ENCODE measurements at regions not wholly inside any gene's neighbourhood (a gene's known extent, or its start where the extent isn't known, plus 50 kb on each side); places are given as distances from the start of the nearest gene placed in this dataset.

DNA sequence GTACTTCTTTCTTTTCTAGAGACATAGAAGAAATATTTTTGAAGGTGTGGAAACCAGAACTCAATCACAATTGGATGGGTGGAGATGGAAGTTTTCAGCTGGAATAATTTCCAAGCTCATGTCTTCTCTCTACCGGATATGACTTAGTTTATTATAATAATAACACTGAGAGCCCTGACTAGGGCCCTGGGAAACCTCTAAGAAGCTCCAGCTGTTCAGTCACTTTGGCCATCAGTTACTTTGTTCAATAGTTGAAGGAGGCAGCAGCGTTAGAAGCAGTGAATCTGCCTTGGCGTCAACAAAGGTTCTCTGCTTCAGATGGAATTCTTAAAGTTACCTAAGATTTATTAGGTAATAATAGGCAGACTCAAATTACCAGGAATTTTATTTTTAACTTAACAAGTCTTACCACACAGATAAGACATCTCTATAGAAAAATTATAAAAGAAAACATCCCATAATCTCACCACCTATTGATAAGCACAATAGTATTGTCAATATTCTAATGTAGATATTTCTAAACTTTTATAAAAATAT lies 293.8 kb upstream of the CHAC2 start:
- TF ChIP-seq, protein P1, sequence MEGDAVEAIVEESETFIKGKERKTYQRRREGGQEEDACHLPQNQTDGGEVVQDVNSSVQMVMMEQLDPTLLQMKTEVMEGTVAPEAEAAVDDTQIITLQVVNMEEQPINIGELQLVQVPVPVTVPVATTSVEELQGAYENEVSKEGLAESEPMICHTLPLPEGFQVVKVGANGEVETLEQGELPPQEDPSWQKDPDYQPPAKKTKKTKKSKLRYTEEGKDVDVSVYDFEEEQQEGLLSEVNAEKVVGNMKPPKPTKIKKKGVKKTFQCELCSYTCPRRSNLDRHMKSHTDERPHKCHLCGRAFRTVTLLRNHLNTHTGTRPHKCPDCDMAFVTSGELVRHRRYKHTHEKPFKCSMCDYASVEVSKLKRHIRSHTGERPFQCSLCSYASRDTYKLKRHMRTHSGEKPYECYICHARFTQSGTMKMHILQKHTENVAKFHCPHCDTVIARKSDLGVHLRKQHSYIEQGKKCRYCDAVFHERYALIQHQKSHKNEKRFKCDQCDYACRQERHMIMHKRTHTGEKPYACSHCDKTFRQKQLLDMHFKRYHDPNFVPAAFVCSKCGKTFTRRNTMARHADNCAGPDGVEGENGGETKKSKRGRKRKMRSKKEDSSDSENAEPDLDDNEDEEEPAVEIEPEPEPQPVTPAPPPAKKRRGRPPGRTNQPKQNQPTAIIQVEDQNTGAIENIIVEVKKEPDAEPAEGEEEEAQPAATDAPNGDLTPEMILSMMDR (IDR thresholded peaks at IDR 0.05) = no peak
- no peak for TF ChIP-seq POLR2A (IDR thresholded peaks at IDR 0.05)
